ENCODE measurements at regions not wholly inside any gene's neighbourhood (a gene's known extent, or its start where the extent isn't known, plus 50 kb on each side); places are given as distances from the start of the nearest gene placed in this dataset.

DNA sequence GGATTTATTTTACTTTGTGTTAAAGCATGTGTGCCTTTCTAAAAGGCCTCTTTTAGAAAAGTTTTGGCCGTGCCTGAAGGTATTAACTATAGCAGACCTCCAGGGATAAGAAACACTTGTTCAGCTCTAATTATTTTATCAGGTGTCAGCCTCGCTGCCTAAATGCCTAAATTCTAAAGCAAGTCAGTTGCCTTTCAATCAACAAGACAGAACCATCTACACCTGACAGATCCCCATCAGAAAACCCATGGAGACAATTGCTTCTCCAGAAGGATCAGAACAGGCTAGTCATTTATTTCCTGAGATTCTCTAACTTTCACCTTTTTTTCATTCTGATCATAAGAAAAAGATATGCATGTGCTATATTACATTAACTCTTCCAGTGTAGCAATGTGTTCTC, 171.4 kb upstream of the GPC6 start:
- TF ChIP-seq, protein P1, sequence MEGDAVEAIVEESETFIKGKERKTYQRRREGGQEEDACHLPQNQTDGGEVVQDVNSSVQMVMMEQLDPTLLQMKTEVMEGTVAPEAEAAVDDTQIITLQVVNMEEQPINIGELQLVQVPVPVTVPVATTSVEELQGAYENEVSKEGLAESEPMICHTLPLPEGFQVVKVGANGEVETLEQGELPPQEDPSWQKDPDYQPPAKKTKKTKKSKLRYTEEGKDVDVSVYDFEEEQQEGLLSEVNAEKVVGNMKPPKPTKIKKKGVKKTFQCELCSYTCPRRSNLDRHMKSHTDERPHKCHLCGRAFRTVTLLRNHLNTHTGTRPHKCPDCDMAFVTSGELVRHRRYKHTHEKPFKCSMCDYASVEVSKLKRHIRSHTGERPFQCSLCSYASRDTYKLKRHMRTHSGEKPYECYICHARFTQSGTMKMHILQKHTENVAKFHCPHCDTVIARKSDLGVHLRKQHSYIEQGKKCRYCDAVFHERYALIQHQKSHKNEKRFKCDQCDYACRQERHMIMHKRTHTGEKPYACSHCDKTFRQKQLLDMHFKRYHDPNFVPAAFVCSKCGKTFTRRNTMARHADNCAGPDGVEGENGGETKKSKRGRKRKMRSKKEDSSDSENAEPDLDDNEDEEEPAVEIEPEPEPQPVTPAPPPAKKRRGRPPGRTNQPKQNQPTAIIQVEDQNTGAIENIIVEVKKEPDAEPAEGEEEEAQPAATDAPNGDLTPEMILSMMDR (IDR thresholded peaks at IDR 0.05; ENCODE audit: low read length), result no peak
- no peak for TF ChIP-seq EZH2 (IDR thresholded peaks at IDR 0.05; ENCODE audit: borderline replicate concordance, low read length)

Data from OCI-LY1 (cell line).